ENCODE measurements at regions not wholly inside any gene's neighbourhood (a gene's known extent, or its start where the extent isn't known, plus 50 kb on each side); places are given as distances from the start of the nearest gene placed in this dataset.

GRCh38 chr11:109088086-109088485 lies 333.9 kb upstream of the C11orf87 start:
- no peaks in the 10 kb centered on the region for H3K4me1 Mint-ChIP-seq (ENCODE audit: low read depth in 2 of 2)
- ATAC-seq (replicated peaks) (no peak), DNase-seq (no peak)
- no peak overlapping the region for H3K4me3 Mint-ChIP-seq
- peaks cover 0 to 7% of the 10 kb centered on the region in 2 donors for H3K27me3 Mint-ChIP-seq
- no peak overlapping the region for H3K27ac Mint-ChIP-seq
- H3K36me3 Mint-ChIP-seq (ENCODE audit: insufficient read depth): no peaks in the 10 kb centered on the region
- H3K9me3 Mint-ChIP-seq: peaks cover 3 to 7% of the 10 kb centered on the region in 2 donors

- no peak overlapping the region for H3K27ac Mint-ChIP-seq
- ATAC-seq (replicated peaks) (no peak), DNase-seq (no peak)
- peaks cover 0 to 7% of the 10 kb centered on the region in 2 donors for H3K27me3 Mint-ChIP-seq
- H3K4me3 Mint-ChIP-seq: no peak overlapping the region
- H3K36me3 Mint-ChIP-seq (ENCODE audit: insufficient read depth): no peaks in the 10 kb centered on the region
- H3K4me1 Mint-ChIP-seq (ENCODE audit: low read depth in 2 of 2): no peaks in the 10 kb centered on the region
- H3K9me3 Mint-ChIP-seq: peaks cover 3 to 7% of the 10 kb centered on the region in 2 donors
Observed at GRCh38 chr11:109089144-109089543, 332.8 kb upstream of the C11orf87 start.

GRCh38 chr11:109093354-109093753 lies 328.6 kb upstream of the C11orf87 start:
- H3K27me3 Mint-ChIP-seq: peaks cover 0 to 7% of the 10 kb centered on the region in 2 donors
- no peak overlapping the region for H3K27ac Mint-ChIP-seq
- no peaks in the 10 kb centered on the region for H3K4me1 Mint-ChIP-seq (ENCODE audit: low read depth in 2 of 2)
- no peak overlapping the region for H3K4me3 Mint-ChIP-seq
- no peaks in the 10 kb centered on the region for H3K36me3 Mint-ChIP-seq (ENCODE audit: insufficient read depth)
- DNase-seq (no peak), ATAC-seq (replicated peaks) (no peak)
- H3K9me3 Mint-ChIP-seq: peaks cover 1 to 7% of the 10 kb centered on the region in 2 donors

- Mint-ChIP-seq H3K27me3 (no peaks in the 10 kb centered on the region), H3K27ac (no peak overlapping the region), H3K4me3 (no peak overlapping the region), H3K9me3 (no peaks in the 10 kb centered on the region), H3K4me1 (ENCODE audit: low read depth in 2 of 2) (no peaks in the 10 kb centered on the region), H3K36me3 (ENCODE audit: insufficient read depth) (no peaks in the 10 kb centered on the region)
- DNase-seq (no peak), ATAC-seq (replicated peaks) (no peak)
Observed at GRCh38 chr11:109096266-109096665, 325.7 kb upstream of the C11orf87 start.

GRCh38 chr11:109106151-109106906 lies 315.7 kb upstream of the C11orf87 start:
- peaks cover 5 to 6% of the 10 kb centered on the region in 2 donors for H3K9me3 Mint-ChIP-seq
- no peak overlapping the region for H3K4me3 Mint-ChIP-seq
- ATAC-seq (replicated peaks): no peak
- peaks cover 2% of the 10 kb centered on the region for H3K36me3 Mint-ChIP-seq (ENCODE audit: insufficient read depth)
- DNase-seq: no peak
- no peaks in the 10 kb centered on the region for H3K4me1 Mint-ChIP-seq (ENCODE audit: low read depth in 2 of 2)
- peaks cover 0 to 8% of the 10 kb centered on the region in 2 donors for H3K27me3 Mint-ChIP-seq
- H3K27ac Mint-ChIP-seq: no peak overlapping the region

GRCh38 chr11:109109150-109109549 lies 312.8 kb upstream of the C11orf87 start:
- Mint-ChIP-seq H3K27me3 (peaks cover 0 to 8% of the 10 kb centered on the region in 2 donors), H3K4me1 (ENCODE audit: low read depth in 2 of 2) (no peaks in the 10 kb centered on the region), H3K4me3 (no peak overlapping the region), H3K9me3 (peaks cover 5 to 6% of the 10 kb centered on the region in 2 donors), H3K27ac (no peak overlapping the region), H3K36me3 (ENCODE audit: insufficient read depth) (no peaks in the 10 kb centered on the region)
- no peak for ATAC-seq (replicated peaks)
- no peak for DNase-seq

GRCh38 chr11:109109571-109110315 lies 312.2 kb upstream of the C11orf87 start:
- no peak overlapping the region for H3K27ac Mint-ChIP-seq
- DNase-seq: no peak
- ATAC-seq (replicated peaks): no peak
- no peak overlapping the region for H3K4me3 Mint-ChIP-seq
- H3K4me1 Mint-ChIP-seq (ENCODE audit: low read depth in 2 of 2): no peaks in the 10 kb centered on the region
- H3K9me3 Mint-ChIP-seq: peaks cover 5 to 6% of the 10 kb centered on the region in 2 donors
- peaks cover 0 to 8% of the 10 kb centered on the region in 2 donors for H3K27me3 Mint-ChIP-seq
- no peaks in the 10 kb centered on the region for H3K36me3 Mint-ChIP-seq (ENCODE audit: insufficient read depth)

- Mint-ChIP-seq H3K4me3 (no peak overlapping the region), H3K36me3 (ENCODE audit: insufficient read depth) (no peaks in the 10 kb centered on the region), H3K9me3 (peaks cover 0 to 2% of the 10 kb centered on the region in 2 donors), H3K27me3 (no peaks in the 10 kb centered on the region), H3K27ac (no peak overlapping the region), H3K4me1 (ENCODE audit: low read depth in 2 of 2) (no peaks in the 10 kb centered on the region)
- DNase-seq (no peak), ATAC-seq (replicated peaks) (no peak)
Observed at GRCh38 chr11:109112261-109112660, 309.7 kb upstream of the C11orf87 start.

- Mint-ChIP-seq H3K4me1 (ENCODE audit: low read depth in 2 of 2) (no peaks in the 10 kb centered on the region), H3K36me3 (ENCODE audit: insufficient read depth) (no peaks in the 10 kb centered on the region), H3K27me3 (no peaks in the 10 kb centered on the region), H3K27ac (no peak overlapping the region), H3K9me3 (peaks cover 0 to 2% of the 10 kb centered on the region in 2 donors), H3K4me3 (no peak overlapping the region)
- DNase-seq (no peak), ATAC-seq (replicated peaks) (no peak)
Observed at GRCh38 chr11:109112821-109113280, 309.1 kb upstream of the C11orf87 start.

GRCh38 chr11:109120341-109120740 lies 301.6 kb upstream of the C11orf87 start:
- Mint-ChIP-seq H3K27me3 (no peaks in the 10 kb centered on the region), H3K4me3 (no peak overlapping the region), H3K4me1 (ENCODE audit: low read depth in 2 of 2) (no peaks in the 10 kb centered on the region), H3K27ac (no peak overlapping the region), H3K36me3 (ENCODE audit: insufficient read depth) (no peaks in the 10 kb centered on the region), H3K9me3 (no peaks in the 10 kb centered on the region)
- DNase-seq (no peak), ATAC-seq (replicated peaks) (no peak)

- no peaks in the 10 kb centered on the region for H3K4me1 Mint-ChIP-seq (ENCODE audit: low read depth in 2 of 2)
- no peaks in the 10 kb centered on the region for H3K36me3 Mint-ChIP-seq (ENCODE audit: insufficient read depth)
- H3K27me3 Mint-ChIP-seq: no peaks in the 10 kb centered on the region
- H3K9me3 Mint-ChIP-seq: no peaks in the 10 kb centered on the region
- no peak overlapping the region for H3K27ac Mint-ChIP-seq
- no peak overlapping the region for H3K4me3 Mint-ChIP-seq
- no peak for DNase-seq
- ATAC-seq (replicated peaks): no peak
Observed at GRCh38 chr11:109121173-109121932, 300.6 kb upstream of the C11orf87 start.

GRCh38 chr11:109123816-109124787 lies 297.9 kb upstream of the C11orf87 start:
- Mint-ChIP-seq H3K27me3 (no peaks in the 10 kb centered on the region), H3K4me1 (ENCODE audit: low read depth in 2 of 2) (no peaks in the 10 kb centered on the region), H3K4me3 (no peak overlapping the region), H3K9me3 (no peaks in the 10 kb centered on the region), H3K36me3 (ENCODE audit: insufficient read depth) (no peaks in the 10 kb centered on the region), H3K27ac (no peak overlapping the region)
- ATAC-seq (replicated peaks) (no peak), DNase-seq (no peak)

Measured in effector memory CD8-positive, alpha-beta T cell (primary cell).